DOHH2 (cell line): ENCODE measurements at regions not wholly inside any gene's neighbourhood (a gene's known extent, or its start where the extent isn't known, plus 50 kb on each side); places are given as distances from the start of the nearest gene placed in this dataset.

Source experiments
- CTCF ChIP-seq: fragments of 200-600 bp; sonication (generic); IDR thresholded peaks from one replicate; pipeline ENCODE4 v1.5.1; 2014; ENCODE audit warnings: antibody characterized with exemption, mild to moderate bottlenecking, low read depth, low read length; ENCODE audit not compliant: poor library complexity, severe bottlenecking
- EZH2phosphoT487 ChIP-seq: fragments of 200-600 bp; sonication (generic); IDR thresholded peaks from 2 replicates; pipeline ENCODE4 v1.6.1; 2017; ENCODE audit warnings: borderline replicate concordance, mild to moderate bottlenecking, antibody characterized with exemption, low read length, moderate library complexity, mixed read lengths

GRCh38 chr2:236840215-236840614, 245.5 kb upstream of the COPS8 start:
- TF ChIP-seq CTCF, result no peak
- no peak for TF ChIP-seq EZH2phosphoT487
